SK-N-SH treated with all-trans-retinoic acid at 6 μM for 48 hours (cell line): ENCODE measurements at regions not wholly inside any gene's neighbourhood (a gene's known extent, or its start where the extent isn't known, plus 50 kb on each side); places are given as distances from the start of the nearest gene placed in this dataset.

Source experiments
- ATAC-seq: fragments of 200-7000 bp; cut with Tn5 transposase; 3 replicates; pipeline ENCODE4 v1.9.1; 2020; ENCODE audit warnings: mild to moderate bottlenecking, moderate library complexity
- BACH2 ChIP-seq: fragments of 250-450 bp; sonication (Bioruptor Pico); IDR thresholded peaks from 2 replicates; pipeline ENCODE4 v1.9.0; 2021; ENCODE audit warnings: mild to moderate bottlenecking, borderline replicate concordance
- CREB5 ChIP-seq: fragments of 250-450 bp; sonication (Bioruptor Pico); IDR thresholded peaks from 2 replicates; pipeline ENCODE4 v1.5.1; 2020; ENCODE audit warnings: low read depth, mild to moderate bottlenecking, moderate library complexity
- CSDC2 ChIP-seq: fragments of 250-450 bp; sonication (Bioruptor Pico); IDR thresholded peaks from 2 replicates; pipeline ENCODE4 v1.5.0; 2020; ENCODE audit warnings: mild to moderate bottlenecking, moderate library complexity
- CSRNP3 ChIP-seq: fragments of 250-450 bp; sonication (Bioruptor Pico); IDR thresholded peaks from 2 replicates; pipeline ENCODE4 v1.5.1; 2021; ENCODE audit warnings: mild to moderate bottlenecking, moderate library complexity
- ESRRG ChIP-seq: fragments of 250-450 bp; sonication (Bioruptor Pico); IDR thresholded peaks from 2 replicates; pipeline ENCODE4 v1.6.1; 2021; ENCODE audit warnings: mild to moderate bottlenecking
- GLIS3 ChIP-seq: fragments of 250-450 bp; sonication (Bioruptor Pico); IDR thresholded peaks from 2 replicates; pipeline ENCODE4 v1.5.0; 2020; ENCODE audit warnings: mild to moderate bottlenecking, moderate library complexity
- ISL1 ChIP-seq: fragments of 250-450 bp; sonication (Bioruptor Pico); IDR thresholded peaks from 2 replicates; pipeline ENCODE4 v2.1.2; 2022; ENCODE audit warnings: mild to moderate bottlenecking, moderate library complexity
- POU6F1 ChIP-seq: fragments of 250-450 bp; sonication (Bioruptor Pico); IDR thresholded peaks from 2 replicates; pipeline ENCODE4 v1.8.0; 2021; ENCODE audit warnings: low read depth, mild to moderate bottlenecking, moderate library complexity, borderline replicate concordance
- PPARA ChIP-seq: fragments of 250-450 bp; sonication (Bioruptor Pico); IDR thresholded peaks from 2 replicates; pipeline ENCODE4 v1.5.0; 2020; ENCODE audit warnings: mild to moderate bottlenecking, borderline replicate concordance
- RARB ChIP-seq: fragments of 250-450 bp; sonication (Bioruptor Pico); IDR thresholded peaks from 2 replicates; pipeline ENCODE4 v1.8.0; 2021; ENCODE audit warnings: mild to moderate bottlenecking, moderate library complexity
- SNAI2 ChIP-seq: fragments of 250-450 bp; sonication (Bioruptor Pico); IDR thresholded peaks from 2 replicates; pipeline ENCODE4 v1.5.0; 2020; ENCODE audit warnings: mild to moderate bottlenecking, moderate library complexity
- TOX ChIP-seq: fragments of 250-450 bp; sonication (Bioruptor Pico); IDR thresholded peaks from 2 replicates; pipeline ENCODE4 v1.8.0; 2021; ENCODE audit warnings: mild to moderate bottlenecking, moderate library complexity, borderline replicate concordance
- TSHZ2 ChIP-seq: fragments of 250-450 bp; sonication (Bioruptor Pico); IDR thresholded peaks from 2 replicates; pipeline ENCODE4 v1.5.0; 2020; ENCODE audit warnings: mild to moderate bottlenecking, moderate library complexity
- ZC3H10 ChIP-seq: fragments of 250-450 bp; sonication (Bioruptor Pico); IDR thresholded peaks from 2 replicates; pipeline ENCODE4 v1.5.1; 2021; ENCODE audit warnings: mild to moderate bottlenecking, moderate library complexity
- ZFP3 ChIP-seq: fragments of 250-450 bp; sonication (Bioruptor Pico); IDR thresholded peaks from 2 replicates; pipeline ENCODE4 v1.5.0; 2020; ENCODE audit warnings: mild to moderate bottlenecking, moderate library complexity
- ZFP30 ChIP-seq: fragments of 450-650 bp; formaldehyde crosslinking; IDR thresholded peaks from 2 replicates; pipeline ENCODE4 v1.5.0; 2022; ENCODE audit warnings: mild to moderate bottlenecking, moderate library complexity
- ZNF565 ChIP-seq: fragments of 450-650 bp; formaldehyde crosslinking; conservative IDR thresholded peaks from 2 replicates; pipeline ENCODE4 v1.5.0; 2020; ENCODE audit warnings: low read depth, mild to moderate bottlenecking, moderate library complexity
- ZNF70 ChIP-seq: fragments of 450-650 bp; formaldehyde crosslinking; IDR thresholded peaks from 2 replicates; pipeline ENCODE4 v1.5.0; 2020; ENCODE audit warnings: mild to moderate bottlenecking, moderate library complexity
- ZNF8 ChIP-seq: fragments of 450-650 bp; formaldehyde crosslinking; IDR thresholded peaks from 2 replicates; pipeline ENCODE4 v1.5.0; 2020; ENCODE audit warnings: mild to moderate bottlenecking, moderate library complexity

GRCh38 chr15:66864871-66865281, 162.8 kb downstream of the SMAD6 start:
- no peak for ATAC-seq
- TF ChIP-seq ZNF70 (CRISPR knock-in tag) (no peak), ZC3H10 (CRISPR knock-in tag) (no peak), ZNF8 (CRISPR knock-in tag) (no peak), ZFP30 (no peak), POU6F1 (no peak), SNAI2 (CRISPR knock-in tag) (no peak), TSHZ2 (no peak), ZFP3 (CRISPR knock-in tag) (no peak), CSRNP3 (CRISPR knock-in tag) (no peak), RARB (CRISPR knock-in tag) (no peak), ISL1 (CRISPR knock-in tag) (no peak), PPARA (CRISPR knock-in tag) (no peak), ESRRG (CRISPR knock-in tag) (no peak)

- ATAC-seq, result no peak
Measured at GRCh38 chr15:66865622-66866611, 163.9 kb downstream of the SMAD6 start.

GRCh38 chr15:66866656-66867055, 164.6 kb downstream of the SMAD6 start:
- TF ChIP-seq ISL1 (CRISPR knock-in tag) (no peak), TSHZ2 (no peak), PPARA (CRISPR knock-in tag) (no peak), CREB5 (no peak), BACH2 (CRISPR knock-in tag) (no peak)
- no peak for ATAC-seq

More at GRCh38 chr15:66865622-66866611, 163.9 kb downstream of the SMAD6 start:
- TF ChIP-seq ESRRG (CRISPR knock-in tag), result no peak
- TF ChIP-seq ZC3H10 (CRISPR knock-in tag), result no peak
- TF ChIP-seq ZNF8 (CRISPR knock-in tag), result no peak
- TF ChIP-seq CSDC2, result no peak
- no peak for TF ChIP-seq ZFP3 (CRISPR knock-in tag)
- no peak for TF ChIP-seq CSRNP3 (CRISPR knock-in tag)
- TF ChIP-seq ZNF565 (CRISPR knock-in tag), result no peak
- no peak for TF ChIP-seq GLIS3 (CRISPR knock-in tag)
- no peak for TF ChIP-seq TOX (CRISPR knock-in tag)
- TF ChIP-seq, all 23 proteins: peak for 0
